SIG-M5 (cell line): ENCODE measurements at regions not wholly inside any gene's neighbourhood (a gene's known extent, or its start where the extent isn't known, plus 50 kb on each side); places are given as distances from the start of the nearest gene placed in this dataset.

Experiments
- DNase-seq: peaks from one replicate; lab custom pipeline; 2025; lab: John Stamatoyannopoulos, UW

DNA sequence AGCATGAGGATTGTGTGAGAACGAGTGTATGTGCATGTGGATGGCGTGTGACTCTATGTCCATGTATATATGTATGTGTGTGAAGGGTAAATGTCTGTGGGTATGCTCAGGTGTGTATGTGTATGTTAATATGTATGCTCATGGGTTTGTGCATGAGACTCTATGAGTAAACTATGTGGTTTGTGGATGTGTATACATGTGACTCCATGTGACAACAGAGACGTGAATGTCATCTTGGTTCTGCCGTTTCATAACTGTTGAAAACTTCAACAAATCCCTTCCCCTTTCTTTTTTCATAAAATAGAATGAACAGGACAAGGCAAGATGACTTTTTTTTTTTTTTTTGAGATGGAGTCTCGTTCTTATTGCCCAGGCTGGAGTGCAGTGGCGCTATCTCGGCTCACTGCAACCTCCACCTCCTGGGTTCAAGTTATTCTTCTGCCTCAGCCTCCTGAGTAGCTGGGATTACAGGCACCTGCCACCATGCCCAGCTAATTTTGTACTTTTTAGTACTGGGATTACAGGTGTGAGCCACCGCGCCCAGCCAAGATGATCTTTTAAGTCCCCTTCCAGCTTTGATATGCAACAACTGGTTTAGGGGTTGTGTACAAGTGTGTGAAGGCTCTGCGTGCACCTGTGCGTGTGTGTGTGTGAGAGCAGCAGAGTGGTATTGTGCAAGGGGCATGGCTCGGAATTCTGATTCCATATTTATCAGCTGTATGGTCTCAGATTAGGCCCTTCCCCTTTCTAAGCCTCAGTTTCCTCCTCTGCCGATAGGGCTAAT lies 106.3 kb downstream of the EBNA1BP2 start:
- no peak for DNase-seq

DNA sequence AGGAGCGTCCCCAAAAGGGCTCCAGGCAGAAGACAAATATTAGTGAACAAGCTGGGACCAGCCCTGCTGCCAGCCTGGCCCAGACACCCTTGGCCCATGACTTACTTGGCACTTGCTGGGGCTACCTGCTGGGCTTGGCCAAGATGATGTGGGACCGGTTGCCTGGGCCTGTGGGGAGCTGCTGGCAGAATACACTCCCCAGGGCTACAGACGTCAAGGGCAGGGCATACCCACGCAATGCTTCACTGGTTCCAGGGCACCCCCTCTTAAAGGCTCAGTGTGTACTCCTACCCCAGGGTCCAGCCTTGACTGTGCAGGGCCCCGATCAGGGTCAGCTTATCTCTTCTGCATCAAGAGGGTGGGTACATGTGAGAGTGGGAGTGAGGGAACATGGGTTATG lies 106.5 kb upstream of the SLC2A1 start:
- DNase-seq, result no peak

- no peak for DNase-seq
These were observed 104.9 kb upstream of the SLC2A1 start for GRCh38 chr1:43063394-43064219.

DNA sequence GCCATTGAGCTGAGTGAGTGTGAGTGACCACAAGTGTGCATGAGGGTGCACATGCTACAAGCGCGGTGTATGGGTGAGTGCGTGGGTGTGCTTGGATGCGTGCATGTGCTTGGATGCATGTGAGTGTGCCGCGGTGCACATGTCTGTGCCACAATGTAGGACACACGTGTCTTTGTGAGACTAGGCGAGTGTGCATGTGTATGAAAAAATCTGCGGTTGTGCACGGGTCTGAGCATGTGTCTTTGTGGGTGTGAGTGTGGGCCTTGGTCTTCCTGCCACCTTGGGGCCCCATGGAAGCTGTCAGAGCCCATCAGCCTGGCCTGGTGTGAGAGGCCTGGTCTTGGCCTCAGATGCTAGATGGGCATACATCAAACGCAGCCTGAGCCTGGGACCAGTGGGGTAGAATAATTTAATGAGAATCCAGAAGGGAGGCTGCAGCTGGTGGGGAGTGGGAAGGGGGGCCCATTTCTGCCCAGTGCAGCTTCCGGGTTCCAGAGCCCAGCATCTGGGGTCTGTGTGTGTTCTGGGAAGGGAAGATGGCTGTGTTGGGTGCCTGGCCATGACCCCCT lies 103.9 kb upstream of the SLC2A1 start:
- DNase-seq, result no peak

DNA sequence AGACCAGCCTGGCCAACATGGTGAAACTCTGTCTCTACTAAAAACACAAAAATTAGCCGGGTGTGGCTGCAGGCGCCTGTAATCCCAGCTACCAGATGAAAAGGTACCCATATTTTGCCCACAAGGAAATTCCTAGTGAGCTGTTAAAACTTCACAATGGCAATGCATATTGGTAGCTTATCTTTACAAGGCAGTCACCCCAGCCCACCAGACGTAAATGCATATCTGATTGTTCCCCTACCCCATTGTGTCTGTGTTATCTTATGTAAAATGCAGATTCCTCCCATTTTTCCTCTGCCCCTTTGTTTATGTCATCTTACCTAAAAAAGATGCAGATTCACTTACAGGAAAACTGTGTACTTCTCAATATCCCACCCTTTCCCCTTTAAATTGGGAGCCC lies 103.1 kb upstream of the SLC2A1 start:
- no peak for DNase-seq

DNA sequence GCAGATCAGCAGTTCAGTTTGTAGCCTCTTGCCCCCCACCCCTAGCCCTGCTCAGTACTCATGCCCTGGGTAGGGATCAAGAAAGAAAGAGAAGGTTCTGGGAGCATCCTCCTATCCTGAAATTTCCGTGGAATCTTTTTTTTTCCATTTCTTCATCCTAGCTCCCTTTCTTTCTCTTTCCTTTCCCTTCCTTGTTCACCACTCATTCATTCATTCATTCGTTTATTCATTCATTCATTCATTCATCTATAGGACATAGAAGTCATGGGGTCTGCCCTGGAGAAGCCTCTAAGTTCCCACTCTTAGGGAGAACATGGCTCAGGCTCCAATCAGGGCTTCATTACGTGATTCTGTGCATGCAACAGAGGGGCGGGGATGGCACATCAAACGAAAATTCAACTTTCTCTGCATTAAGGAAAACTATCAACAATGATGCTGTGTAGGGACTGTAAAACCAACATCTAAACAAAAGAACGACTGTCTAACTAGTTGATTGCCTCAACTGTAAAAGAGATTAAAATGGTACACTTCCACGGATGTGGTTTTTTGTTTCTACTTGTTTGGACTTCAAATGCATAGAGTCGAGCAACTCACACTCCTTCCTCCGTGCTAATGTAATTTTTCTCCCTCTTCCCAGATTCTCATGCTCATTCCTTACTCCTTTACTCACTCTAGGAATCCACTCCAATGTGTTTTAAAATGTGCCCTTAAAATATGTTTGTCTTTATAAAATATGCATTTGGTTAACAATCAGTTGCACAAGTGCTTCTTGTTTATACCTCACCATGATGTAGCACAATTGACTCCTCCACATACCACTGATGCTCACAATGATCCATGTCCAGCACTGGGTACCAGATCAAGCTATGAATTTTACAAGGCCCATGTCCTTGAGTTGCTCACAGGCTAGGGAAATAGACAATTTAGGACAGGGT lies 101.2 kb upstream of the SLC2A1 start:
- DNase-seq, result no peak

- DNase-seq, result no peak
These were observed 100.1 kb upstream of the SLC2A1 start for GRCh38 chr1:43058545-43059360.

DNA sequence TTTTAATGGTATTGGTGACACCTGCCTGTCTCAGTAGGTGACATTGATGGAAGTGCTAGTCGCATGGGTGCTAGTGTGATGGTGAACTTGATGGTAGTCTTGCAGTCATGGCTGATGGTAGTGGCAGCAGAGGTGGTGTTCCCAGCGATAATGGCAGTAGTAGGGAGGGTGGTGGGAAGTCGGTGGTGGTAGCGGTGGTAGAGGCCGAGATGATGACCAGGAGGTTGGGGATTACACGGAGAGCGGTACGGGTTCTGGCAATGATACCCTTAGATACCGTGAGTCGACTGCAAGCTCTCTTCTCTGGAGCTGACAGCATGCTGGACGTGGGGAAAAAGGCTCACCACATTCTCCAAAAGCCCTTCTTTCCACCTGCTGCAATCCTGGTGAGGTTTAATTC lies 99.4 kb upstream of the SLC2A1 start:
- DNase-seq, result no peak

GRCh38 chr1:43057567-43057966 lies 98.9 kb upstream of the SLC2A1 start:
- no peak for DNase-seq

DNA sequence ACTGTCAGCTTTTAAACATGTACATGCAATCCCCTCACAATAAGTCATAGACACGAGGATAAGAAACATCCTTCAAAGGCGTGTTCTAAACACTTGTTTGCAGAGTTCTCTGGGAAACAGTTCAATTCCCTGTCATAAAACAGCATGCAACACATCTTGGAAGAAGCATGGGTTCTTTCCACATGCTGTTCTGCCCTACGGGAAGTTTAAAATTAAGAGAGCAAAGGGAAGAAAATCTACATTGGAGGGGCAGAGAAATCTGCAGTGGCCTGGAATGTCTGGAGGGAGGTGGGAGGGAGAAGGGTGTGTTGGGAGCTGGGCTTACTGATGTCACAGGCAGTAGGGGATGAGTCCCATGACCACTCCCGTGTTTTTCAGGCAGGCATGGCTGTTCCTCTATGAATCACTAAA lies 98.3 kb upstream of the SLC2A1 start:
- DNase-seq, result no peak

GRCh38 chr1:43056460-43056859 lies 97.8 kb upstream of the SLC2A1 start:
- DNase-seq, result no peak

DNA sequence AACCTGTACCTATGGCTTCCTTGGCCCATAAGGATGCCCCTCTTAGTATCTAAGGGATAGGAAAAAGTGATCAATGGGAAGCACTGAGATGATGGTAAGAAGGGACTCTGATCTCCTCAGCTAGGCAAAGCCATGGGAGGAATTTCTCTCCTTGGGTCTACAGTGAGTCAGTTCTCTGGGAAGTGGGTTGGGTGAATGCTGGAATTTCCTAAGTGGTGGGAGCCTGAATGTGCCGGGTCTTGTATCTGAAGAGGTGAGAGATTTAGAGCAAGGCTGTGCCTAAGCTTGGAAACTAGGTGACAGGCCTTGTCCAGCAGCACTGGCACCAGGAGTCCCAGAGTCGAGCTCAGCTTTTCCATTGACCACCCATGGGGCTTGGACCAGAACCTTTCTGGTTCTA lies 96.3 kb upstream of the SLC2A1 start:
- DNase-seq, result no peak

DNA sequence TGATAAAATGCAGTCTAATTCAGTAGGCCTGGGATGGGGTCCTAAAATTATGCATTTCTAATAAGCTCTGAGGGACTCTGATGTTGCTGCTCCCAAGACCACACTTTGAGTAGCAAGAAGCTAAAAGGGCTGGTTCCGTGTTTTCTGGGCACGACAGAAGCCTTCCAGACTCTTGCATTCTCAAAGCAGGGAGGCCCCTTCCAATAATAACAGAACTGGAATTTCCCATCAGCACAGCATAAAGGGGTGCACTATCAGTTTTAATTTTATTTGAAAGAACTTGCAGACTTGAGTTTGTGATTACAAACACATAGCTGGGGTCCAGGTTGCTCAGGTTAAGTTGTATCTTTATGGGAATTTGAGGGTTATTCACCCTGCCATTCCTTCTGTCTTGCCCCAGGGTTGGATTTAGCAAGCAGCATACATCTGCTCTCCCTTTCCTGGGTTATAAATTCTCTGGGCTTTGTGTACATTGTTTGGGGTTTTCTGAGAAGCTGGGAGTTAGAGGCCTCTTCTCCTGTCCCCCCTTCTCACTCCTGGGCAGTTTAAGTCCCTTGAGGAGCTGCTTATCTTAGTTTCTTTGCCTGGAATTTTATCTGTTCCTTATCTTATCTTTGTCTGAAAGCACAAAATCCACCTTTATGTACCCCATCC lies 94.2 kb upstream of the SLC2A1 start:
- no peak for DNase-seq

DNA sequence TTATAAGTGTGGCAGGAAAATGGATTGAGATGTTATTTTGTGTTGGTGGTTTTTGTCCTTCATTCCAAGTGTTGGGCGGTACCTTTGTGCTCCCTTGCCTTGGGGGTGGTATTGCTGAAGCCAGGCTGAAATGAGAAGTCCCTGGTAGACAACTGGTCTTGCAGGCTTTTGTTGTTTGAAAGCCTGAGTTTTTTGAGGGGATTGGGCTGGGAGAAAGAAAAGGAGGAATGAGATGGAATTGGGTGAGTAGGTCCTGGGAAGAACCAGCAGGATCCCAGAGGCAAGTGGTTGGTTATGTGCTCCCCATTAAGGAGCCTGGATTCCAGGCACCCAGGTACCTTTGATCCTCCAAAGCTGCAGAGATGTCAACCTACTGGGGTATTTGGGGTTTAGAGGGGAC lies 93.7 kb upstream of the SLC2A1 start:
- no peak for DNase-seq

- DNase-seq, result no peak
These were observed 90.8 kb upstream of the SLC2A1 start for GRCh38 chr1:43049481-43049880.

DNA sequence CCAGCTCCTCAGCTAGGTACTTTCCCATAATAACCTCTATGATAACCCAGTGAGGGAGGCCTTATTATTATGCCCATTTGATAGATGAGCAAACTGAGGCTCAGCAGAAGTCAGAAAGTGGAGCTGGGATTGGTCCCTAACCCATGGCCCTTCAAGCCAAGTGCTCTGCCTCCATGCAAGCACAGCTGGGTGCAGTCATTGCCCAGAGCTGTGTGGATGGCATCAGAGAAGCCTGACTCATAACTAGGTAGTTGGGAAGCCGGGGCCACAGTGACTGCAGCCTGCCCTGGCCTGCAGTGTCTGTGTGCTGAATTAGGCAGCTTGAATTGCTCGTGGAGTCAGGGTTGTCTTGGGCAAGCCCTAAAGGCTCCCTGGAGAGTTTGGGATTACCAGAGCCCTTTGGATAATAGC lies 89.9 kb upstream of the SLC2A1 start:
- DNase-seq, result no peak

- DNase-seq, result no peak
These were observed 88.5 kb upstream of the SLC2A1 start for GRCh38 chr1:43047135-43047534.

DNA sequence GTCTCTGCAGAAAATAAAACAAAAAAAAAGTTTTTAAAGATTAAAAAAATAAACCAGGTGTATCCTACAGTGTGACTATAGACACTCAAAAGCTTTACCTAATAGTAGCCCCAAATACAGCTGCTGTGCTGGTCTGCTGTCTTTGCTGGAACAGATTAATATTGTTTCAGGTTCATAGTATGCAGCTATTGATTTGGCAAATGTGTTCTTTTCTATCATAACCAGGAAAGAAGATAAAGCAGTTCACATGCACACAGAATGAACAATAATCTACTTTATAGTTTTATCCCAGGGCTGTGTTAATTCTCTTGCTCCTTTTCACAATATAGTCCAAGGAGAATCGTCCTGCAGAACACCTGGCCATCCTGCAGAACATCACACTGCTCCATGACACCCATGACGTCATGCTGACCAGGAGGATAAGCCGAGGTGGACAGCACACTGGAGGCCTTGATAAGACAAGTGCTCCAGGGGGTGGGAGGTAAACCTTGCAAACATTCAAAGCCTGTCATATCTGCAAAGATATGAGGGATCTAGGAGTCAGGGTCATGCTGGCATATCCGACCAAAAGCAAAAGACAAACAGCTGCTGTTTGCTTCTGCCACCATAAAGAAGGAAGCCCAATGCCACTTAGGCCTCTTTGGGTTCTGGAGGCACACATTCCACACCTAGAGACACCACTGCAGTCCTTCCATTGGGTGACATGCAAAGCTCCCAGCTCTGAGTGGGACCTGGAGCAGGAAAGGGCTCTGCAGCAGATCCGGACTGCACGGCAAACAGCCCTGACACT lies 86.1 kb upstream of the SLC2A1 start:
- DNase-seq, result no peak

DNA sequence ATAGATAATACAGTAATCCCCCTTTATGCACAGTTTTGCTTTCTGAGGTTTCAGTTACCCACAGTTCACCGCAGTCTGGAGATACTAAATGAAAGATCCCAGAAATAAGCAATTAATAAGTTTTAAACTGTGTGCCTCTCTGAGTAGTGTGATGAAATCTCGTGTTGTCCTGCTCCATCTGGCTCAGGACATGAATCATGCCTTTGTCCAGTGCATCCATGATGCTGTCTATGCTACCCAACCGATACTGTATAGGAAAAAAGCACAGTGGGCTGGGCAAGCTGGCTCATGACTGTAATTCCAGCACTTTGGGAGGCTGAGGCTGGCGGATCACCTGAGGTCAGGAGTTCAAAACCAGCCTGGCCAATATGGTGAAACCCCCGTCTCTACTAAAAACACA lies 85.0 kb upstream of the SLC2A1 start:
- no peak for DNase-seq
